ENCODE measurements at regions not wholly inside any gene's neighbourhood (a gene's known extent, or its start where the extent isn't known, plus 50 kb on each side); places are given as distances from the start of the nearest gene placed in this dataset.
"Not testable (repeated sequence)": the region's sequence is repeated elsewhere in the genome, so short reads cannot be mapped to it uniquely, and the experiment has no call there.

DNA sequence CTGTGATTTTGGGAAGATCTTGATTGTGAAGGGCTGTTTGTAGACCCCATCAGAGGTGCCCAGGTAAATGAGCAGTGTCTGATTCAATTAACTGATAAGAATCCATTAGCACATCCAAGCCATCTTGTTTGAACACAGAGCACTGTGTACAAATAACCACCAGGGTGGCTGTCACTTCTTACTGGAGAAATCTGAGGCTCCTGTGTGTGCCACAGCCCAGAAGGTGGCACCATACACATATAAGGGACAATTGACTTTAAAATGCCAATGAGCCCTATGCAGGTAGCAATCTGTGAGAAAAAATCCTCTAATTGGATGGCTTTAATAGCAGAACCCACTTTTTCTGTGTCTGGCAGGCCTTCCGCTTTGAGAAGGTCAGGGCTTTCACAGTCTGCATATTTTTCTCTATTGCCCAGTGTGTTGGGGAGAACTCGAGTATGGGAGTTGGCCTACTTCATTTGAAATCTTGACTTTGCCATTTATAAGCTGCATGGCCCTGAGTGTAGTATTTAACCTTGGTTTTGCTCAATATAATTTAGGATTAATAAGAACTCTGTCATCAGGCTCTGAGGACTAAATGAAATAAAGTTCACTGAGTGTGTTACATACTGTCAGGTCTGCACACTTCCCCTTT lies 517.4 kb downstream of the CCSER2 start:
- no peak for DNase-seq (ENCODE audit: low read depth in 4 of 4, low spot score in 1 of 4)

- no peak for DNase-seq (ENCODE audit: low read depth in 4 of 4, low spot score in 1 of 4)
Measured at GRCh38 chr10:84846658-84847316, 518.4 kb downstream of the CCSER2 start.

DNA sequence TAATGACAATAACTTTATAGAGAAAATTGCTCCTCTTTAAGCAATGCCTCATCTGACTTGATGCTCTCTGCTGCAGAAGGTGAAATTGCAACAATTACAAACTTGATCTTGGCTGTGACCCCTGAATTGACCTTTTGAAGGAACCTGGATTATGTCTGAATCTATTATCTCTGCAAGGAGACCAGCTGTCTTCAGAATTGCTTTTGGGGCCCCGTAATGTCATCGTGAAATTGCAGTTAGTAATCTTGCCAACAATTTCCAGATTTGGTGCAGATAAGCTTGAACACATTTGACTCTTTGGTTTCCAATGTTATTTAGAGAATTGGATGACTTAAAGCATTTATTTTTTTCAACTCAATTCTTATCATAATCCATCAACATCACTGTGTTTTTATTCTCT lies 520.6 kb downstream of the CCSER2 start:
- DNase-seq (ENCODE audit: low read depth in 4 of 4, low spot score in 1 of 4): no peak

- DNase-seq (ENCODE audit: low read depth in 4 of 4, low spot score in 1 of 4): no peak
Measured at GRCh38 chr10:84850826-84851225, 522.4 kb downstream of the CCSER2 start.

- DNase-seq (ENCODE audit: low read depth in 4 of 4, low spot score in 1 of 4): no peak
Measured at GRCh38 chr10:84854439-84854838, 526.0 kb downstream of the CCSER2 start.

DNA sequence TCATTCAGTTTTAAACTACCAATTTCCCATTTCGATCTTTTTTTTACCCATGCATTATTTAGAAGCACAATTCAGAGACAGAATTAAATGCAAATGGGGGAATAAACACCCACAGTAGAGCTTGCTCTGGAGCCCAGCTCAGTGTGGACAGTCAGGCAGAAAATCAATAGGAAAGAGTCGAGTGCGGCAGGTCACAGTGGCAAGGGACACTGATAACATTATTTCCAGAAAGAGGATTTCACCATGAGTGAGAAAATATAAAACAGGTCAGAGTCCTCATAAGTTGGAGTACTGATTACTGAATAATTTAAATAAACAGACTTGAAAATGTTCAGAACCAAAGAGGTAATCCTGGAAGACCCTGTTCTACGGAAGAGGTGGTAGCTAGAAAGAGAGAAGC lies 532.5 kb downstream of the CCSER2 start:
- no peak for DNase-seq (ENCODE audit: low read depth in 4 of 4, low spot score in 1 of 4)

GRCh38 chr10:84862551-84862950 lies 534.2 kb downstream of the CCSER2 start:
- no peak for DNase-seq (ENCODE audit: low read depth in 4 of 4, low spot score in 1 of 4)

DNA sequence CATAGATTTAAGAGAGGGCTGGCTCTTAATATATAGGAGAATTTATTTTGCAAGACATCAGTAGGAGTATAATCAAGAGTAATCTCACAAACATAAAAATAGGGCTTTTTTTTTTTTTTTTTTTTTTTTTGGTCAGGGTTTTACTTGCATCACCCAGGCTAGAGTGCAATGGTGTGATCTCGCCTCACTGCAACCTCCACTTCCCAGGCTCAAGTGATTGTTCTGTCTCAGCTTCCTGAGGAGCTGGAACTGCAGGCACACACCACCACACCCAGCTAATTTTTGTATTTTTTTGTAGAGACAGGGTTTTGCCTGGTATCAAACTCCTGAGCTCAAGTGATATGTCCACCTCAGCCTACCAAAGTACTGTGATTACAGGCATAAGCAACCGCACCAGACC lies 535.3 kb downstream of the CCSER2 start:
- DNase-seq (ENCODE audit: low read depth in 4 of 4, low spot score in 1 of 4): no peak

- no peak for DNase-seq (ENCODE audit: low read depth in 4 of 4, low spot score in 1 of 4)
Measured at GRCh38 chr10:84876116-84876999, 548.0 kb downstream of the CCSER2 start.

GRCh38 chr10:84879991-84880390 lies 551.6 kb downstream of the CCSER2 start:
- DNase-seq (ENCODE audit: low read depth in 4 of 4, low spot score in 1 of 4): no peak

DNA sequence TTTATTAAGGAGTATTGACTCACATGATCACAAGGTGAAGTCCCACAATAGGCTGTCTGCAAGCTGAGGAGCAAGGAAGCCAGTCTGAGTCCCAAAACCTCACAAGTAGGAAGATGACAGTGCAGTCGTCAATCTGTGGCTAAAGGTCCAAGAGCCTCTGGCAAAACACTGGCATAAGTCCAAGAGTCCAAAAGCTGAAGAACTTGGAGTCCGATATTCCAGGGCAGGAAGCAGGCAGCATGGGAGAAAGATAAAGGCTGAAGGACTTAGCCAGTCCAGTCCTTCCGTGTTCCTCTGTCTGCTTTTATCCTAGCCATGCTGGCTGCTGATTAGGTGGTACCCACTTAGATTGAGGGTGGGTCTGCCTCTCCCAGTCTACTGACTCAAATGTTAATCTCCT lies 553.3 kb downstream of the CCSER2 start:
- not testable (repeated sequence) for DNase-seq (ENCODE audit: low read depth in 4 of 4, low spot score in 1 of 4)

DNA sequence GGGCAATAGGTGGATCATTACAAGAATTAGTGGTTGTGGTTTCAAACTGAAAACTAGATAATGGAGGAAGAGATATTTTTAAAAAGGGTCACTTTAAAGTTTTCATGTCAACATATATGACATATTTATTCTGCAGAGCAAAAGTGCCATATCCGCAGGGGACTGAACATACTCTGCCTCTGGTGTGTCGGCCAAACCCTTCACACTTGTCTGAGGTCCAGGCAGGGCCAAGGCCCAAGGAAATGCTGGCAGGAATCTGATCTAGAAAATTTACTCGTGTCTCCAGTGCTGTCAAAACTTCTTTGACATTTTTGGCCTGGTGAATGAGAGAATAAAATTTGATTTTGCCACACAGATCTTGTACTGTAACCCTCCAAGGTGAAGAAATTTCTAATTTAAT lies 562.3 kb downstream of the CCSER2 start:
- DNase-seq (ENCODE audit: low read depth in 4 of 4, low spot score in 1 of 4): no peak

- no peak for DNase-seq (ENCODE audit: low read depth in 4 of 4, low spot score in 1 of 4)
Measured at GRCh38 chr10:84891631-84892030, 563.2 kb downstream of the CCSER2 start.

DNA sequence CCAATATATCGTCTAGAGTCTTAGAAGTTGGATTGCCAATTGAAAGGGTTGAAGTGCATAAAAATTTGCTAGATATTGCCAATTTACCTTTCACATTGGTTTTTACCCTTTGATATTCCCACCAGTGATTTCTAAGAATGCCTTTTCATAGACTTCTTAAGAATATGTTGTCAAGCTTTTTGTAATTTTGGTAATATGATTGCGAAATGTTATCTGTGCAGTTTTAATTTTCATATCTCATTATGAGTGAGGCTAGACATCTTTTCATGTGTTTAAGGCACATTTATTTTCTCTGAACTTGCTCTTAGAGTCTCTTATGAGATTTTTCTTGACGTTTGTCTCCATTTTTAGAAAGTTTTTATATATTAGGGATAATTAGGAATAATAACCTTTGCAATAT lies 567.2 kb downstream of the CCSER2 start:
- DNase-seq (ENCODE audit: low read depth in 4 of 4, low spot score in 1 of 4): no peak

DNA sequence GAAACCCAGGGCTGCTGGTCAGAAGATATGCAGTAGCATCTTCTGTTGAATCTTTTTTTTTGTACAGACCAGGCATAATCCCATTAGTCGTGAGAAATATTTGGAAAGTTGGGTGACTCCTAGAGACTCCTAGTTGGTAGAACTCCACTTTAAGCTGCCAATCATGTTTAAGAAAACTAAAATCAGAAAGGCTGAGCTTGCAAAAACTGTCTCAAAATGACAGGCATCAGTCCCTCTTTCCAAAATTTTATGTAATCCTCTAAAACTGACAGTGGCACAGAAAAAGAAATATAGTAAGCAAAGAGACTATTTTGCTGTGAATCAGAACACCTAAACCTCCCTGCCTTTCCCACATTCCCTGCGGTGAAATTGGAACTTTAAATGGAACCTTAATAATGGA lies 568.5 kb downstream of the CCSER2 start:
- no peak for DNase-seq (ENCODE audit: low read depth in 4 of 4, low spot score in 1 of 4)

DNA sequence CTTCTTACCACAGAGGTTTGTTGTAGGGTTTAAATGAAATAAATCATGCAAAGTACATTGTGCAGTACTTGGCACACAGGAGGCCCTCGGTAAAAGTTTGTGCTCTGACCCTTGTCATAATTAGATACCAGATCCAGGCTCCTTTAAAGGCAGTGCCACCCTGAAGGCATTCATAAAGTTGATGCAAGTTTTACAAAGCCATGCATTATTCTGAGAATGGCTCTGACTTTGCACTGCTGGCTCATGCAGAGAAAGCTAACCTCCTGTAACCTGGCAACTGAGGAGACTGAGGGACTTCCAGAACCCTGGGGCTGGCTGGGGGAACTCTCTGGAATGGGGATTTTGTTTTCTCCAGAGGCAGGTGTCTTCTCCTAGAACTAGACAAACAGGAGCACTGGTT lies 570.9 kb downstream of the CCSER2 start:
- no peak for DNase-seq (ENCODE audit: low read depth in 4 of 4, low spot score in 1 of 4)

DNA sequence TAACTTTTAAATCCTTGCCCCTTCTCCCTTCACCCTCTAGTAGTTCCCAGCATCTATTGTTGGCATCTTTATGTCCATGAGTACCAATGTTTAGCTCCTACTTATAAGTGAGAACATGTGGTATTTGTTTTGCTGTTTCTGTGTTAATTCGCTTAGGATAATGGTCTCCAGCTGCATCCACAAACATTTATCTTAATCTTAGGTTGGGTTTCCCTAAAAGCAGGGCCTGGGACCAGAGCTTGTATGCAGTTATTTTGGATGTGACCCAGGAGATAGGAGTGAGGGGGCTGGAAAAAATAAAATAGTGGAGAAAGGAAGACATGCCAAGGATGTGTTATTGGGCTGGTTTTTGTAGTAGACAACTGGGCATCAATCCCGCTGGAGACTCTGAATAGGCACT lies 571.8 kb downstream of the CCSER2 start:
- no peak for DNase-seq (ENCODE audit: low read depth in 4 of 4, low spot score in 1 of 4)

- DNase-seq (ENCODE audit: low read depth in 4 of 4, low spot score in 1 of 4): no peak
Measured at GRCh38 chr10:84901885-84902284, 573.5 kb downstream of the CCSER2 start.

GRCh38 chr10:84902553-84902952 lies 574.2 kb downstream of the CCSER2 start:
- DNase-seq (ENCODE audit: low read depth in 4 of 4, low spot score in 1 of 4): no peak

DNA sequence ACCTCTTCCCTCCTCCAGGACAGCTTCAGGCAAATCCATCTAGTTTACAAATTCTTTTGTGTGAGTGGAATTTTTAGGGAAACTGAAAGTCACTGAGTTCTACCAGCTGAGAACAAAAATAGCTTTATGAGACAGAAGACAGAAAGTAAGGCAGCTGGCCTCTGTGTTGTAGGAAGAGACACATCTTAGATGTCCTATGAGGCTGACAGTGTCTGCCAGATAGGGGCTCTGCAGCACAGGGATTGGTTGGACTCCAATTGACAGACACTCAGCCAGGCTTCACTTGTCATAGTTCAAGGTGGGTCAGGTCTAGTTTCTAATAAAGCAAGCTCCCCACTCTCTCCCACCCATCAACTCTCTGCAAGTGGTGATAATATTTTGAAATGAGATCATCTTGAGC lies 574.9 kb downstream of the CCSER2 start:
- DNase-seq (ENCODE audit: low read depth in 4 of 4, low spot score in 1 of 4): no peak

- no peak for DNase-seq (ENCODE audit: low read depth in 4 of 4, low spot score in 1 of 4)
Measured at GRCh38 chr10:84907461-84908009, 579.1 kb downstream of the CCSER2 start.

GRCh38 chr10:84908491-84908890 lies 580.1 kb downstream of the CCSER2 start:
- no peak for DNase-seq (ENCODE audit: low read depth in 4 of 4, low spot score in 1 of 4)
